Choroid plexus epithelial cell (primary cell): ENCODE measurements at regions not wholly inside any gene's neighbourhood (a gene's known extent, or its start where the extent isn't known, plus 50 kb on each side); places are given as distances from the start of the nearest gene placed in this dataset.

Experiments used
- DNase-seq: peaks from one replicate; pipeline ENCODE4 v3.0.0-alpha.2; 2010; ENCODE audit warnings: low read depth
- H3K4me3 ChIP-seq: 2 replicates; pipeline ENCODE4 v1.5.1; 2011; ENCODE audit warnings: low read depth, mild to moderate bottlenecking, control low read depth, low read length, moderate library complexity
- TF ChIP-seq, protein P1 (sequence below): conservative IDR thresholded peaks from 2 replicates; pipeline ENCODE4 v1.5.1; 2011; ENCODE audit warnings: low read depth, mild to moderate bottlenecking, control low read depth, inconsistent platforms, low read length, moderate library complexity

DNA sequence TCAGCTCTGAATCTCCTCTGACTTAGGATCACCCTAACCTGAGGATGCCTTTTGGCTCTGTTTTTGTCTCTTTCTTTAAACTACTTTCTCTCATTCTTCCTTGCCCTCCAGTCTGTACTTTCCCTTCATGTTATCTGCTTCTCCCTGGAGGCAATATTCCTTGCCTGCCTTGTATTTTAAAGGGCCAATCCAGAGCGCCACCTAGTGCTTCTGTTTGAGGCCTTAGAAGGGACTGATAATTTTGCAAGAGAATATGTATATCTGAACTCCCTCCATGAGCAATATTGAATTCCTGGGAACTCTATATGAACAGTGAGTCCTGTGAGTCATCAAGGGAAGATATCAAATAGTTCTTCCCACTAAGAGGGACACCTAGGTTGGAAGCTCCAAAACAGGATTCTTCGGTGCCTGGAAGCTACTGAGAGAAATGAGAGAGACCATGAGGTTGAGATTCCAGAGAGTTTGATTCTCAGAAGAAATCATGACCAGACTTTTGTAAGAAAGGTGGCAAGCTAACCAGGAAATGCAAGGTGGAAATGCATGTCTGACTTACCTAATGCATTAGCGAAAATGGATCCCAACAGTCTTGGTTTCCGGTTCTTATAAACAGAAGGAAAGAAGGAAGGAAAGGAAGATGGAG, 203.8 kb upstream of the CD96 start:
- H3K4me3 ChIP-seq: no peak overlapping the region
- peak; percentile 93 for DNase-seq
- TF ChIP-seq, protein P1, sequence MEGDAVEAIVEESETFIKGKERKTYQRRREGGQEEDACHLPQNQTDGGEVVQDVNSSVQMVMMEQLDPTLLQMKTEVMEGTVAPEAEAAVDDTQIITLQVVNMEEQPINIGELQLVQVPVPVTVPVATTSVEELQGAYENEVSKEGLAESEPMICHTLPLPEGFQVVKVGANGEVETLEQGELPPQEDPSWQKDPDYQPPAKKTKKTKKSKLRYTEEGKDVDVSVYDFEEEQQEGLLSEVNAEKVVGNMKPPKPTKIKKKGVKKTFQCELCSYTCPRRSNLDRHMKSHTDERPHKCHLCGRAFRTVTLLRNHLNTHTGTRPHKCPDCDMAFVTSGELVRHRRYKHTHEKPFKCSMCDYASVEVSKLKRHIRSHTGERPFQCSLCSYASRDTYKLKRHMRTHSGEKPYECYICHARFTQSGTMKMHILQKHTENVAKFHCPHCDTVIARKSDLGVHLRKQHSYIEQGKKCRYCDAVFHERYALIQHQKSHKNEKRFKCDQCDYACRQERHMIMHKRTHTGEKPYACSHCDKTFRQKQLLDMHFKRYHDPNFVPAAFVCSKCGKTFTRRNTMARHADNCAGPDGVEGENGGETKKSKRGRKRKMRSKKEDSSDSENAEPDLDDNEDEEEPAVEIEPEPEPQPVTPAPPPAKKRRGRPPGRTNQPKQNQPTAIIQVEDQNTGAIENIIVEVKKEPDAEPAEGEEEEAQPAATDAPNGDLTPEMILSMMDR: peak; percentile 93

DNA sequence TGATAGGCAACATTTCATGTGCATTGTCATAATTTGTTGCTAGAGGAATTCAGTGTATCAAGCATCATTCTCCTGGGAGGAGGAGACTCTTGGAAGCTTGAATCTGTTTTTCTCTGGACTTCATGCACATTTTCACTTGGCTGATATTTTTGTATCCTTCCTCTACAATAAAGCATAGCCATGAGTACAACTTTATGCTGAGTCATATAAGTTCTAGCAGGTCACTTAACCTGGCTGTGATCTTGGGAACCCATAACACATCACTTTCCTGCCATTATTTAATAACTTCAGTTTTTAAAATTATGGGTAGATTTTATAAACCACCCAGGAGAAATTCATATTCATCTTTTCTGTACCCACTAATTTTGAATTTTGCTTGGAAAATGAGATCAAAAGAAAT, 203.0 kb upstream of the CD96 start:
- H3K4me3 ChIP-seq: no peak overlapping the region
- no peak for DNase-seq
- TF ChIP-seq, protein P1: no peak

DNA sequence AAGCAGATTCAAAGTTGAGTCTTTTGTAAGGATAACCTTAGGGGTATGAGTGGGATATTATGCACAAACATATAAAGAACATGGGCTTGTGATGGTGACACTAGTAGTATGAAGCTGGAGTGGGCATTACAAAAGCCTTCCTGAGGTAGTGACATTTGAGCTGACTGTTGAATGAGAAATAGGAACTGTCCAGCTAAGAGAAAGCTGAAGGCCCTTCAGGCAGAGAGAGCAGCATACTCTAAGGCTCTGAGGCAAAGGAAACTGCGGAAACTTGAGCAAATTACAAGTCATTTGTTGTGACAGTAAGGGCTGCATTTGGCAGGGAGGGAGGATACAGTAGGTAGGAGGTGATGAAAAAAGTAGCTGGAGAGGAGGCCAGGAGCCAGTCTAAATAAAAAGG, 190.7 kb upstream of the CD96 start:
- no peak overlapping the region for H3K4me3 ChIP-seq
- DNase-seq: peak; percentile 30
- TF ChIP-seq, protein P1: no peak

DNA sequence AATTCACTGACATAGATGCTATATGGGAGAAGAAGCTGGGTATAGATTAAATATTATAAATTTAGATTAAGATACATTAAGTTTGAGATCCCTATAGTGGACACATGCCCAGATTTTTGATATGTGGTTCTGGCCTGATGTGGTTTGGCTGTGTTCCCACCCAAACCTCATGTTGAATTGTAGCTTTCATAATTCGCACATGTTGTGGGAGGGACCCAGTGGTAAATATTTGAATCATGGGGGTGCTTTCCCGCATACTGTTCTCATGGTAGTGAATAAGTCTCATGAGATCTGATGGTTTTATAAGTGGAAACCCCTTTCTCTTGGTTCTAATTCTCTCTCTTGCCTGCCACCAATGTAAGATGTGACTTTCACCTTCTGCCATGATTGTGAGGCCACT, 189.4 kb upstream of the CD96 start:
- H3K4me3 ChIP-seq: no peak overlapping the region
- TF ChIP-seq, protein P1: no peak
- peak; percentile 17 for DNase-seq

DNA sequence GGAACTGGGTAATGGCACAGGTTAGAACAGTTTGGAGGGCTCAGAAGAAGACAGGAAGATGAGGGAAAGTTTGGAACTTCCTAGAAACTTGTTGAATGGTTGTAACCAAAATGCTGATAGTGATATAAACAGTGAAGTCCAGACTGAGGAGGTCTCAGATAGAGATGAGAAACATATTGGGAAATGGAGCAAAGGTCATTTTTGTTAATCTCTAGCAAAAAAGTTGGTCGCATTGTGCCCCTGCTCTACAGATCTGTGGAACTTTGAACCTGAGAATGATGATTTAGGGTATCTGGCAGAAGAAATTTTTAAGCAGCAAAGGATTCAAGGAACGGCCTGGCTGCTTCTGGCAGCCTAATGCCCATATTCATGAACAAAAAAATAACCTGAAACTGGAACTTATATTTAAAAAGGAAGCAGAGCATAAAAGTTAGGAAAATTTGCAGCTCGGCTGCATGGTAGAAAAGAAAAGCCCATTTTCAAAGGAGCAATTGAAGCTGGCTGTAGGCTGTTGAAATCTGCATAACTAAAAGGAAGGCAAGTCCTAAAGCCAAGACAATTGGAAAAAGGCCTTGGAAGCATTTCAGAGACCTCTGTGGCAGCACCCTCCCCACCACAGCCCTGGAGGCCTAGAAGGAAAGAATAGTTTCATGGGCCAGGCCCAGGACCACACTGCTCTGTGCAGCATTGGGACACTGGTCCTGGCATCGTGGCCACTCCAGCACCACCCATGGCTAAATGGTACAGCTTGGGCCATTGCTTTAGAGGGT, 182.6 kb upstream of the CD96 start:
- TF ChIP-seq, protein P1: no peak
- H3K4me3 ChIP-seq: no peak overlapping the region
- DNase-seq: no peak

DNA sequence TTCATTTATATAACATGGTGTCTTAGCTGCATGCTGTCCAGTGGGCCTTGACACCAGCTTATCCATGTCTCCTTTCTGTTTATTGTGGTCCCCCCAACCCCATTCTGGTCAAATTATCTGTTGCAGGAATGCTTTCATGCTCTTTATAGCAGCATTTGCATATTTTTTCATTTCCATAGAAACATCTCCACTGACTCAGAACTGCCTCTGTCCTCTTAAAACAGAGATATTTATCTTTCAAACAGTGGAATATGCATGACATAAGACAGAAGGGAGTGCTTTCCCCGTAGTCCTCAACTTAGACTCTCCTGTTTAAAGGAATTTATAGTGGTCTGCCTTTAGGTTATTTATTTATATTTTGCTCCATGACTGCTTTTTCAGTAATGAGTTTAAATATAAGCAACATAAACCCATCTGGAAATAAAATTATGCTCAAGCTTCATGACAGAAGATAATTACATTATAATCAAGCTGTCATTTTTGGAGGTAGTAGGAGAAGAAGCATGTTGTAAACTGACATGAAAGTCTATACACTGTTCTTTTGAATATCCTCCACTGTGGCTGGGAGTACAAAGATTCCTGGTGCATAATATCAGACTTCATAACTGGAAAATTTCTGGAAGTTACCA, 179.5 kb upstream of the CD96 start:
- H3K4me3 ChIP-seq: no peak overlapping the region
- DNase-seq: no peak
- TF ChIP-seq, protein P1: no peak

DNA sequence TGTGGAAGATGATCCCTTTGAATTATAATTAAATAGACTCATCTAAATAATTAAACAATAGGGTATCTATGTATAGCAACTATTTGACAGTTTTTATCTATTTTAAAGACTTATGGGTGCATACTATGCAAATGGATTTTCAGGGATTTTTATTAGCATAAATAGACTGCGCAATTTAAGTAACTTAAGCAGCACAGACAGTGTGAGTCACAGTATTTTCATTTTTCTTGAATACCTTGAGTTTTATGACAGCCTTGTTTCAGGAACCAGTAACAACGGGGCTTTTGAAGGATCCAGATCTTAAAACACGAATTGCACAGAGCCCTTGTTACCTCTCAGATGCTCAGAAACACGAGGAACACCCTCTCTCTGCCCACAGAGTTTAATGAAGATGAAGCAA, 175.5 kb upstream of the CD96 start:
- no peak overlapping the region for H3K4me3 ChIP-seq
- no peak for DNase-seq
- TF ChIP-seq, protein P1: no peak
